ENCODE measurements at regions not wholly inside any gene's neighbourhood (a gene's known extent, or its start where the extent isn't known, plus 50 kb on each side); places are given as distances from the start of the nearest gene placed in this dataset.

DNA sequence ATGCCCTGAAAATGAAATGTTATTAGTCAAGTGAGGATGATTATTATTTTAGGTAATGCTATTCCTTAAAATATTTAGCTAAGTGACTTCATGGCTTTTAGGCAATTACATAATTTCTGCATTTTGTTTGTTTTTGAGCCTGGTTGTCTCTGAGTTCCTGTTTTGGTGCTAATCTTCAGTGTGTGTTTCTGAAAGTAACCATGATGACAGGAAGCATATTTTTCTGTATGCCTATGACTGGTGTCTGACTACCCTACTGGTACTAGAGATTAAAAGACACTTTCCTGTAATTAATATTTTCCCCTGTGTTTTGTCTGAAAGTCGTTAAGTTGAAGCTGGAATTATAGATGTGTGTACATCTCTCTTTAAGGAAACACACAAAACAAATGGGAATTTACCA, 295.0 kb upstream of the SPRED2 start:
- 85% methylated on average over 1 of the region's 1 CpG for WGBS (ENCODE audit: low lambda C conversion rate, missing lambda C conversion rate)
- Histone ChIP-seq H3K9me2 (replicated peaks; ENCODE audit: insufficient read depth) (no peaks in the 10 kb centered on the region), H3K4me1 (ENCODE audit: insufficient read depth) (no peaks in the 10 kb centered on the region), H2AFZ (no peak overlapping the region), H3K27ac (no peak overlapping the region), H3K4me3 (no peak overlapping the region), H3K4me2 (no peak overlapping the region), H3K79me2 (no peaks in the 10 kb centered on the region), H3K27me3 (no peaks in the 10 kb centered on the region), H3K9me3 (ENCODE audit: low read depth) (peaks cover 5% of the 10 kb centered on the region), H4K20me1 (ENCODE audit: insufficient read depth, poor library complexity, severe bottlenecking) (no peaks in the 10 kb centered on the region), H3K36me3 (replicated peaks; ENCODE audit: insufficient read depth, low read depth) (no peaks in the 10 kb centered on the region)
- DNase-seq (ENCODE audit: low spot score): no peak
- TF ChIP-seq, protein P1, sequence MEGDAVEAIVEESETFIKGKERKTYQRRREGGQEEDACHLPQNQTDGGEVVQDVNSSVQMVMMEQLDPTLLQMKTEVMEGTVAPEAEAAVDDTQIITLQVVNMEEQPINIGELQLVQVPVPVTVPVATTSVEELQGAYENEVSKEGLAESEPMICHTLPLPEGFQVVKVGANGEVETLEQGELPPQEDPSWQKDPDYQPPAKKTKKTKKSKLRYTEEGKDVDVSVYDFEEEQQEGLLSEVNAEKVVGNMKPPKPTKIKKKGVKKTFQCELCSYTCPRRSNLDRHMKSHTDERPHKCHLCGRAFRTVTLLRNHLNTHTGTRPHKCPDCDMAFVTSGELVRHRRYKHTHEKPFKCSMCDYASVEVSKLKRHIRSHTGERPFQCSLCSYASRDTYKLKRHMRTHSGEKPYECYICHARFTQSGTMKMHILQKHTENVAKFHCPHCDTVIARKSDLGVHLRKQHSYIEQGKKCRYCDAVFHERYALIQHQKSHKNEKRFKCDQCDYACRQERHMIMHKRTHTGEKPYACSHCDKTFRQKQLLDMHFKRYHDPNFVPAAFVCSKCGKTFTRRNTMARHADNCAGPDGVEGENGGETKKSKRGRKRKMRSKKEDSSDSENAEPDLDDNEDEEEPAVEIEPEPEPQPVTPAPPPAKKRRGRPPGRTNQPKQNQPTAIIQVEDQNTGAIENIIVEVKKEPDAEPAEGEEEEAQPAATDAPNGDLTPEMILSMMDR (IDR thresholded peaks at IDR 0.05; ENCODE audit: poor library complexity): no peak
- TF ChIP-seq EZH2phosphoT487 (IDR thresholded peaks at IDR 0.05; ENCODE audit: low read depth, severe bottlenecking, unreplicated experiment) (no peak), EZH2 (IDR thresholded peaks at IDR 0.05; ENCODE audit: borderline replicate concordance) (no peak)

DNA sequence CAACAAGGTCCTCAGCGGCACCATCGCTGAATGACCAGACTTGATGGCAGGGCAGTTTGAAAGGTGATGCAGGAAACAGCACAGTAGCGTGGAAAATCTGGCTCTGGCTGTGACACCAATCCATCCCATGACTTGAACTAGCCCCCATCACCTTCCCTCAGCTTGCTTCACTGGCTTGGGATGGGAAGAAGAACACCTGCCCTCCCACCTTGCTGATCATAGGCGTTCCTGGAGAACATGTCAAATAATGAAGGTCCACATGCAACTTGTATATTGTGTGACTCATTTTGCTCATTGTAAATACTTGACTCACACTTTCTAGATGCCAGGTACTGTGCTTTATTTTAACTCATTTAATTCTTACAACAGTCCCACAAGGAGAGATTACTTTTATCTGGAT, 292.4 kb upstream of the SPRED2 start:
- TF ChIP-seq EZH2 (IDR thresholded peaks at IDR 0.05; ENCODE audit: borderline replicate concordance): no peak
- TF ChIP-seq, protein P1 (IDR thresholded peaks at IDR 0.05; ENCODE audit: poor library complexity): no peak
- no peak for TF ChIP-seq EZH2phosphoT487 (IDR thresholded peaks at IDR 0.05; ENCODE audit: low read depth, severe bottlenecking, unreplicated experiment)
- H3K4me1 ChIP-seq (ENCODE audit: insufficient read depth): no peaks in the 10 kb centered on the region
- H3K9me2 ChIP-seq (replicated peaks; ENCODE audit: insufficient read depth): no peaks in the 10 kb centered on the region
- 86% methylated on average over 4 of the region's 4 CpGs for WGBS (ENCODE audit: low lambda C conversion rate, missing lambda C conversion rate)
- H3K4me3 ChIP-seq: no peak overlapping the region
- no peaks in the 10 kb centered on the region for H3K36me3 ChIP-seq (replicated peaks; ENCODE audit: insufficient read depth, low read depth)
- no peaks in the 10 kb centered on the region for H3K27me3 ChIP-seq
- peaks cover 5% of the 10 kb centered on the region for H3K9me3 ChIP-seq (ENCODE audit: low read depth)
- no peaks in the 10 kb centered on the region for H3K79me2 ChIP-seq
- no peak overlapping the region for H3K4me2 ChIP-seq
- no peak overlapping the region for H3K27ac ChIP-seq
- DNase-seq (ENCODE audit: low spot score): no peak
- no peaks in the 10 kb centered on the region for H4K20me1 ChIP-seq (ENCODE audit: insufficient read depth, poor library complexity, severe bottlenecking)
- no peak overlapping the region for H2AFZ ChIP-seq

GRCh38 chr2:65724336-65724735, 291.9 kb upstream of the SPRED2 start:
- no peak overlapping the region for H3K27ac ChIP-seq
- H3K9me2 ChIP-seq (replicated peaks; ENCODE audit: insufficient read depth): no peaks in the 10 kb centered on the region
- no peak overlapping the region for H3K4me2 ChIP-seq
- no peak for DNase-seq (ENCODE audit: low spot score)
- H3K36me3 ChIP-seq (replicated peaks; ENCODE audit: insufficient read depth, low read depth): no peaks in the 10 kb centered on the region
- TF ChIP-seq, protein P1 (IDR thresholded peaks at IDR 0.05; ENCODE audit: poor library complexity): no peak
- TF ChIP-seq EZH2 (IDR thresholded peaks at IDR 0.05; ENCODE audit: borderline replicate concordance): no peak
- no peak for TF ChIP-seq EZH2phosphoT487 (IDR thresholded peaks at IDR 0.05; ENCODE audit: low read depth, severe bottlenecking, unreplicated experiment)
- no peak overlapping the region for H3K4me3 ChIP-seq
- no peaks in the 10 kb centered on the region for H3K27me3 ChIP-seq
- no peaks in the 10 kb centered on the region for H4K20me1 ChIP-seq (ENCODE audit: insufficient read depth, poor library complexity, severe bottlenecking)
- WGBS (ENCODE audit: low lambda C conversion rate, missing lambda C conversion rate): 65% methylated on average over 2 of the region's 2 CpGs
- H2AFZ ChIP-seq: no peak overlapping the region
- H3K79me2 ChIP-seq: no peaks in the 10 kb centered on the region
- no peaks in the 10 kb centered on the region for H3K4me1 ChIP-seq (ENCODE audit: insufficient read depth)
- peaks cover 5% of the 10 kb centered on the region for H3K9me3 ChIP-seq (ENCODE audit: low read depth)
